OCI-LY3 (cell line): ENCODE measurements at regions not wholly inside any gene's neighbourhood (a gene's known extent, or its start where the extent isn't known, plus 50 kb on each side); places are given as distances from the start of the nearest gene placed in this dataset.

Experiments used
- CTCF ChIP-seq: fragments of 200-600, 300-600 bp; sonication (generic); IDR thresholded peaks from 2 replicates; pipeline ENCODE4 v1.5.1; 2014; ENCODE audit warnings: antibody characterized with exemption, low read length, low read depth
- EZH2phosphoT487 ChIP-seq: fragments of 200-600 bp; shearing (Covaris generic); IDR thresholded peaks from 2 replicates; pipeline ENCODE4 v1.6.1; 2018; ENCODE audit warnings: antibody characterized with exemption, mixed run types, low read depth

GRCh38 chr1:80171631-80172030 is 1165.1 kb upstream of the ADGRL4 start:
- no peak for TF ChIP-seq CTCF
- TF ChIP-seq EZH2phosphoT487: no peak
